ENCODE measurements at regions not wholly inside any gene's neighbourhood (a gene's known extent, or its start where the extent isn't known, plus 50 kb on each side); places are given as distances from the start of the nearest gene placed in this dataset.

GRCh38 chr5:118778941-118779340 is 209.4 kb downstream of the DTWD2 start:
- no peak overlapping the region for H3K27ac Mint-ChIP-seq
- H3K4me1 Mint-ChIP-seq (ENCODE audit: low read depth in 2 of 2), result no peaks in the 10 kb centered on the region
- H3K9me3 Mint-ChIP-seq, result no peaks in the 10 kb centered on the region
- DNase-seq (ENCODE audit: low spot score) (no peak), ATAC-seq (no peak)
- no peak overlapping the region for H3K4me3 Mint-ChIP-seq
- peaks cover 0 to 2% of the 10 kb centered on the region in 2 donors for H3K27me3 Mint-ChIP-seq
- no peaks in the 10 kb centered on the region for H3K36me3 Mint-ChIP-seq

- Mint-ChIP-seq H3K27ac (no peak overlapping the region), H3K27me3 (no peaks in the 10 kb centered on the region), H3K9me3 (no peaks in the 10 kb centered on the region), H3K4me1 (ENCODE audit: low read depth in 2 of 2) (no peaks in the 10 kb centered on the region), H3K4me3 (no peak overlapping the region), H3K36me3 (no peaks in the 10 kb centered on the region)
- ATAC-seq (no peak), DNase-seq (ENCODE audit: low spot score) (no peak)
Observed at GRCh38 chr5:118777189-118777736, 211.1 kb downstream of the DTWD2 start.

- Mint-ChIP-seq H3K4me1 (ENCODE audit: low read depth in 2 of 2) (no peaks in the 10 kb centered on the region), H3K27ac (no peak overlapping the region), H3K36me3 (no peaks in the 10 kb centered on the region), H3K9me3 (peaks cover under 1% of the 10 kb centered on the region), H3K27me3 (peaks cover 0 to under 1% of the 10 kb centered on the region in 2 donors), H3K4me3 (no peak overlapping the region)
- no peak for ATAC-seq
- no peak for DNase-seq (ENCODE audit: low spot score)
Observed at GRCh38 chr5:118776755-118777154, 211.6 kb downstream of the DTWD2 start.

GRCh38 chr5:118775790-118776499 is 212.4 kb downstream of the DTWD2 start:
- DNase-seq (ENCODE audit: low spot score) (no peak), ATAC-seq (no peak)
- Mint-ChIP-seq H3K27me3 (peaks cover 2 to 8% of the 10 kb centered on the region in 2 donors), H3K4me1 (ENCODE audit: low read depth in 2 of 2) (no peaks in the 10 kb centered on the region), H3K4me3 (no peak overlapping the region), H3K27ac (no peak overlapping the region), H3K36me3 (peaks cover 6% of the 10 kb centered on the region), H3K9me3 (peaks cover 5% of the 10 kb centered on the region)

- no peak for DNase-seq (ENCODE audit: low spot score)
- peaks cover 2 to 8% of the 10 kb centered on the region in 2 donors for H3K27me3 Mint-ChIP-seq
- H3K4me1 Mint-ChIP-seq (ENCODE audit: low read depth in 2 of 2), result no peaks in the 10 kb centered on the region
- H3K27ac Mint-ChIP-seq, result no peak overlapping the region
- H3K9me3 Mint-ChIP-seq, result peaks cover 7% of the 10 kb centered on the region
- ATAC-seq, result no peak
- no peak overlapping the region for H3K4me3 Mint-ChIP-seq
- H3K36me3 Mint-ChIP-seq, result peaks cover 6% of the 10 kb centered on the region
Observed at GRCh38 chr5:118768607-118769175, 219.7 kb downstream of the DTWD2 start.

GRCh38 chr5:118762291-118762690 is 226.1 kb downstream of the DTWD2 start:
- Mint-ChIP-seq H3K36me3 (no peaks in the 10 kb centered on the region), H3K9me3 (peaks cover 4% of the 10 kb centered on the region), H3K27ac (no peak overlapping the region), H3K4me3 (no peak overlapping the region), H3K27me3 (no peaks in the 10 kb centered on the region), H3K4me1 (ENCODE audit: low read depth in 2 of 2) (no peaks in the 10 kb centered on the region)
- DNase-seq (ENCODE audit: low spot score) (no peak), ATAC-seq (no peak)

- DNase-seq (ENCODE audit: low spot score) (no peak), ATAC-seq (no peak)
- Mint-ChIP-seq H3K4me1 (ENCODE audit: low read depth in 2 of 2) (no peaks in the 10 kb centered on the region), H3K36me3 (no peaks in the 10 kb centered on the region), H3K9me3 (peaks cover 4% of the 10 kb centered on the region), H3K4me3 (no peak overlapping the region), H3K27ac (no peak overlapping the region), H3K27me3 (no peaks in the 10 kb centered on the region)
Observed at GRCh38 chr5:118761814-118762213, 226.5 kb downstream of the DTWD2 start.

- H3K27ac Mint-ChIP-seq, result no peak overlapping the region
- DNase-seq (ENCODE audit: low spot score) (no peak), ATAC-seq (no peak)
- H3K27me3 Mint-ChIP-seq, result peaks cover 0 to 2% of the 10 kb centered on the region in 2 donors
- H3K9me3 Mint-ChIP-seq, result peaks cover 6% of the 10 kb centered on the region
- no peaks in the 10 kb centered on the region for H3K4me1 Mint-ChIP-seq (ENCODE audit: low read depth in 2 of 2)
- H3K4me3 Mint-ChIP-seq, result no peak overlapping the region
- no peaks in the 10 kb centered on the region for H3K36me3 Mint-ChIP-seq
Observed at GRCh38 chr5:118752969-118753368, 235.4 kb downstream of the DTWD2 start.

GRCh38 chr5:118736396-118736795 is 252.0 kb downstream of the DTWD2 start:
- H3K27me3 Mint-ChIP-seq, result no peaks in the 10 kb centered on the region
- no peak for ATAC-seq
- H3K36me3 Mint-ChIP-seq, result no peaks in the 10 kb centered on the region
- H3K4me3 Mint-ChIP-seq, result no peak overlapping the region
- H3K9me3 Mint-ChIP-seq, result peaks cover 11% of the 10 kb centered on the region
- H3K4me1 Mint-ChIP-seq (ENCODE audit: low read depth in 2 of 2), result no peaks in the 10 kb centered on the region
- H3K27ac Mint-ChIP-seq, result no peak overlapping the region
- no peak for DNase-seq (ENCODE audit: low spot score)

GRCh38 chr5:118733394-118733793 is 255.0 kb downstream of the DTWD2 start:
- H3K9me3 Mint-ChIP-seq, result peaks cover 3% of the 10 kb centered on the region
- H3K36me3 Mint-ChIP-seq, result no peaks in the 10 kb centered on the region
- H3K27ac Mint-ChIP-seq, result no peak overlapping the region
- no peaks in the 10 kb centered on the region for H3K4me1 Mint-ChIP-seq (ENCODE audit: low read depth in 2 of 2)
- no peaks in the 10 kb centered on the region for H3K27me3 Mint-ChIP-seq
- DNase-seq (ENCODE audit: low spot score), result no peak
- ATAC-seq, result no peak
- no peak overlapping the region for H3K4me3 Mint-ChIP-seq

- no peaks in the 10 kb centered on the region for H3K36me3 Mint-ChIP-seq
- no peaks in the 10 kb centered on the region for H3K27me3 Mint-ChIP-seq
- no peak overlapping the region for H3K4me3 Mint-ChIP-seq
- no peak for ATAC-seq
- no peak for DNase-seq (ENCODE audit: low spot score)
- peaks cover 3% of the 10 kb centered on the region for H3K9me3 Mint-ChIP-seq
- H3K27ac Mint-ChIP-seq, result no peak overlapping the region
- no peaks in the 10 kb centered on the region for H3K4me1 Mint-ChIP-seq (ENCODE audit: low read depth in 2 of 2)
Observed at GRCh38 chr5:118728191-118728590, 260.2 kb downstream of the DTWD2 start.

GRCh38 chr5:118726891-118727290 is 261.5 kb downstream of the DTWD2 start:
- Mint-ChIP-seq H3K36me3 (no peaks in the 10 kb centered on the region), H3K27ac (no peak overlapping the region), H3K4me3 (no peak overlapping the region), H3K27me3 (no peaks in the 10 kb centered on the region), H3K9me3 (peaks cover 7% of the 10 kb centered on the region), H3K4me1 (ENCODE audit: low read depth in 2 of 2) (no peaks in the 10 kb centered on the region)
- ATAC-seq (no peak), DNase-seq (ENCODE audit: low spot score) (no peak)

GRCh38 chr5:118723021-118723338 is 265.4 kb downstream of the DTWD2 start:
- H3K27ac Mint-ChIP-seq, result no peak overlapping the region
- ATAC-seq, result no peak
- no peak overlapping the region for H3K4me3 Mint-ChIP-seq

GRCh38 chr5:118722122-118723020 is 266.0 kb downstream of the DTWD2 start:
- Mint-ChIP-seq H3K27me3 (no peaks in the 10 kb centered on the region), H3K36me3 (no peaks in the 10 kb centered on the region), H3K27ac (no peak overlapping the region), H3K4me3 (no peak overlapping the region), H3K9me3 (peaks cover 13% of the 10 kb centered on the region), H3K4me1 (ENCODE audit: low read depth in 2 of 2) (no peaks in the 10 kb centered on the region)
- ATAC-seq (no peak), DNase-seq (ENCODE audit: low spot score) (no peak)

More at GRCh38 chr5:118723021-118723338, 265.4 kb downstream of the DTWD2 start:
- H3K4me1 Mint-ChIP-seq (ENCODE audit: low read depth in 2 of 2), result no peaks in the 10 kb centered on the region
- no peak for DNase-seq (ENCODE audit: low spot score)
- peaks cover 13% of the 10 kb centered on the region for H3K9me3 Mint-ChIP-seq
- H3K27me3 Mint-ChIP-seq, result no peaks in the 10 kb centered on the region
- no peaks in the 10 kb centered on the region for H3K36me3 Mint-ChIP-seq
